Hepatocyte (in vitro differentiated cells): ENCODE measurements at regions not wholly inside any gene's neighbourhood (a gene's known extent, or its start where the extent isn't known, plus 50 kb on each side); places are given as distances from the start of the nearest gene placed in this dataset.

Experiments used
- microRNA counts: library from miRNA; unstranded; fragments of <30 nt; microRNA quantifications from one replicate; lab custom pipeline; 2017
- microRNA-seq: library from miRNA; unstranded; fragments of <30 nt; microRNA quantifications from one replicate; pipeline ENCODE4, GENCODE V29; 2017
- small RNA-seq: library from RNA; depleted of rRNA; stranded (forward); fragments of <200 nt; gene quantifications from one replicate; pipeline ENCODE3, GENCODE V24; 2014

MicroRNAs in the stretch of these regions (microRNA counts, 767-probe panel; counts per million panel counts)
- microRNA hsa-let-7d-5p (lab: Ali Mortazavi, UCI) (8,648 counts per million, percentile 61 among the panel's probes with 10 or more counts), microRNA hsa-let-7f-5p (lab: Ali Mortazavi, UCI) (7,881 counts per million, percentile 50 among the panel's probes with 10 or more counts)

Small RNAs in the stretch of these regions (microRNA-seq; reads per million reads assigned to microRNA genes)
- gene MIRLET7A1 (82.3 reads per million, percentile 59 among the genes with 10 or more reads in this experiment), gene MIRLET7D (5,265 reads per million, percentile 91 among the genes with 10 or more reads in this experiment), gene MIRLET7F1 (90.3 reads per million, percentile 60 among the genes with 10 or more reads in this experiment)

Small RNAs in the stretch of these regions (small RNA-seq; reads per million reads assigned to genes)
- 1.9 reads per million, percentile 86 among the genes with 10 or more reads in this experiment for gene MIRLET7A1
- 62.4 reads per million, percentile 97 among the genes with 10 or more reads in this experiment for gene MIRLET7D
- 8.6 reads per million, percentile 94 among the genes with 10 or more reads in this experiment for gene MIRLET7F1
